ENCODE measurements at regions not wholly inside any gene's neighbourhood (a gene's known extent, or its start where the extent isn't known, plus 50 kb on each side); places are given as distances from the start of the nearest gene placed in this dataset.

DNA sequence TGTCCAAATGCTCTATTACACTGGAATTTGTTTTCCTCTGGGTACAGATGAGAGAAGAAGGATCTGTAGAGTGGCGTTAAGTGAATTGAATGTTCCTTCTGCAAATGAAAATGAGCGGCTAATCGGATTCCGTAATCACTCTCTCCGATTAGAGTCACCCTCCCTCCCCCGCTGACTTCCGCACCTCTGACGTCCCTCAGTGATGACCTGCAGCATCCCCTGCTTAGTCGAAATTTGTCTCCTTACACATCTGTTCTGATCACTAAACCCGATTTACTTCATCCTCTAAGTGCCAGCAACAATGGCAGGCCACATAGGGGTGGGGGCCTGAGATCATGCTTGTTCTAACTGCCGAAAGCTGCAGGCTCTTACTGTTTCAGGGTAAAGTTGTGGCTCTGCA is 378.7 kb downstream of the SEC16B start:
- no peak for TF ChIP-seq POLR2AphosphoS5 (IDR thresholded peaks at IDR 0.05; ENCODE audit: low read depth, low read length)
- no peak for TF ChIP-seq TAF1 (IDR thresholded peaks at IDR 0.05; ENCODE audit: borderline replicate concordance, low read depth, low read length)
- no peak for TF ChIP-seq POLR2A (IDR thresholded peaks at IDR 0.05; ENCODE audit: low read depth, low read length)
- no peak for FAIRE-seq
- no peak for DNase-seq (ENCODE audit: insufficient read length)

DNA sequence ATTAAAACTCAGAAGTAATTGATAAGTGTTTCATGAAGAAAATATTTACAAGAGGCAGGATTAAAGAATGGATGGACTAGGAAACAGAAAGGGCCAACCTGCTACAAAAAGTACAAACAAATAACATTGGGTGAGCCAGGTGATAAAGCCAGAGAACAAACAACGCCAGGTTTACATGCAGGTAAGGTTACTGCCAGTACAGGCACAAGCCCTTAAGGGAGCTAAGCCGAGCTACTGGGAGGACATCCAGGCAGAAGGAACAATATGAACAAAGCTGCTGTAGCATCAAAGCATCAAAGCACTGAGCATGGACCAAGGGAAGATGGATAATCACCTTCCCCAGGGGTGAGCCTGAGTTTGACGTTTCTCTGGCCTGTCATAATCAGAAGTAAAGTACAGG is 380.7 kb downstream of the SEC16B start:
- DNase-seq (ENCODE audit: insufficient read length) = no peak
- FAIRE-seq = no peak
- no peak for TF ChIP-seq TAF1 (IDR thresholded peaks at IDR 0.05; ENCODE audit: borderline replicate concordance, low read depth, low read length)

DNA sequence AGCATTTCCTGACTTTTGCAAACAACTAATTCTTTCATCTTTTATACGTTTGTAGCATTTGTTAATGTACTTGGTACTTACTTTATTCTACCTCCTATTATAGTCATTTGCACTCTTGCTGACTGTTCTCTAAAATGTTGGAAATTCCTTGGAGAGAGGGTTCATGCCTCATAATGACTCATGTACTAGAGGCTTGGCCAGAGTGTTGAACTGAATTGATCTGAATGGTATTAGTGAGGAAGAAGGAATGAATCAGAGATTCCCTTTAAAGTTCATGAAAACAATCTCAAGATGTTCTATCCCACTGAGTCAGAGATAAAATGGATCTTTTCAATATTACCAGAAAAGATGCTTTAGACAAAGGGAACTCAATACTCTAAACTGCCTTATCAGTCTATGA is 383.4 kb downstream of the SEC16B start:
- DNase-seq (ENCODE audit: insufficient read length) = no peak
- no peak for TF ChIP-seq POLR2AphosphoS5 (IDR thresholded peaks at IDR 0.05; ENCODE audit: low read depth, low read length)
- TF ChIP-seq TAF1 (IDR thresholded peaks at IDR 0.05; ENCODE audit: borderline replicate concordance, low read depth, low read length) = no peak
- TF ChIP-seq POLR2A (IDR thresholded peaks at IDR 0.05; ENCODE audit: low read depth, low read length) = no peak
- no peak for FAIRE-seq

DNA sequence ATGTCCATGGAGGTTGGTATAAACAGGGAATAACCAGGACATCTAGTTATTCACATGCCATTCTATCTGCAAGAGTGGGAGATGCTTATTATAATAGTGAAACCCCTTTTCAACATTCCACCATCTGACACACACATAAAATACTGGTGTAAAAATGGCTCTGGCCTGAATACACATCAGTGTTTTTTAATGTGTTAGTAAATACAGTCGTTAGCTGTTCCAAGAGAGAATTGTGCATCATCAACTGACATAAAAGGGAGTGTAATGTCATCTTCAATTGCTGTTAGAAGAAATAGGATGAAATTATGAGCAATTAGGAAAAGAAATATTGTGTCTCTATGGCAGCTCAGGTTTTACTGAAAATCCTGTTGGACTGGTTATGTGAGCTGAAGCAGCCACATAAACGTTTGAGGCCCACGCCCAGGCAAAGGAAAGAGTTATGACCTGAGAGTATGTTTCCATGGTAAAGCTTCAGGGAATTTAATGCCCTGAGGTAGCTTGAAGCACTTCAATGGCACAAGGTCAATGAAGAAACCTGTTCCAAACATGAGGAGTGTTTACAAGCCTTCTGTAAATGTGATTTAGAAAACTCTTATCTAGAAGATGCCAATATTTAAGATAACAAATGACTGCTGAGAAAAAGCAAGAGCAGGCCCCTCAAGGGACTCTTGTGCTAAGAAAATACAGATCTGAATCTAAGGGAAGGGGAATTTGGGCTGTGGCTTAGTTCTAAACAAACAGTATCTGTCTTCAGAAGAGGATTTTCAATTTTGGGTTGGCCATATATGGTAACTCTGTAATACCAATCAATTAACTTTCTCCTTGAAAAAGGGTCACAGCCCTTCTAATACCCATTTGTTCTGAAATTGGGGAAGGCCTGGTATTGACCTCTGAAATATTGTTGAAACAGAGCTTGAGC is 384.3 kb downstream of the SEC16B start:
- TF ChIP-seq POLR2A (IDR thresholded peaks at IDR 0.05; ENCODE audit: low read depth, low read length) = no peak
- TF ChIP-seq TAF1 (IDR thresholded peaks at IDR 0.05; ENCODE audit: borderline replicate concordance, low read depth, low read length) = no peak
- TF ChIP-seq POLR2AphosphoS5 (IDR thresholded peaks at IDR 0.05; ENCODE audit: low read depth, low read length) = no peak
- DNase-seq (ENCODE audit: insufficient read length) (no peak), FAIRE-seq (no peak)

DNA sequence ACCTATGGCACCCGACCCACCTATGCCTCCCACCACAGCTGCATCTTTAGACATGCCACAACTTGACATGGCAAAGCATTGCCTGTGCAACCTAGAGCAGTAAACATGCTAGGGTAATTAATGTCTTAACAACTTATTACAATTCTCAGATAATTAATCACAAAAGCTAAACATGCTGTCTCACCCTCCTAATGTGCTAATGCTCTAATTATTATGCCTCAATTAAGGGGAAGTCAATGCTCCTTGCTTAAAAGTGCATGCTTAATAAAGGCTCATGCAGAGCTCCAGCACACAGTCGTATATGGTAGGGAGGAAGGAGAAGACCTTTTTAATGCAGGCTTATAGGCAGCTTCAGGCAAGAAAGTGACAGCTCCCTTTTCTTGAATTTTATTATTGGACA is 396.0 kb downstream of the SEC16B start:
- no peak for FAIRE-seq
- no peak for TF ChIP-seq TAF1 (IDR thresholded peaks at IDR 0.05; ENCODE audit: borderline replicate concordance, low read depth, low read length)
- no peak for TF ChIP-seq POLR2A (IDR thresholded peaks at IDR 0.05; ENCODE audit: low read depth, low read length)
- no peak for TF ChIP-seq POLR2AphosphoS5 (IDR thresholded peaks at IDR 0.05; ENCODE audit: low read depth, low read length)

DNA sequence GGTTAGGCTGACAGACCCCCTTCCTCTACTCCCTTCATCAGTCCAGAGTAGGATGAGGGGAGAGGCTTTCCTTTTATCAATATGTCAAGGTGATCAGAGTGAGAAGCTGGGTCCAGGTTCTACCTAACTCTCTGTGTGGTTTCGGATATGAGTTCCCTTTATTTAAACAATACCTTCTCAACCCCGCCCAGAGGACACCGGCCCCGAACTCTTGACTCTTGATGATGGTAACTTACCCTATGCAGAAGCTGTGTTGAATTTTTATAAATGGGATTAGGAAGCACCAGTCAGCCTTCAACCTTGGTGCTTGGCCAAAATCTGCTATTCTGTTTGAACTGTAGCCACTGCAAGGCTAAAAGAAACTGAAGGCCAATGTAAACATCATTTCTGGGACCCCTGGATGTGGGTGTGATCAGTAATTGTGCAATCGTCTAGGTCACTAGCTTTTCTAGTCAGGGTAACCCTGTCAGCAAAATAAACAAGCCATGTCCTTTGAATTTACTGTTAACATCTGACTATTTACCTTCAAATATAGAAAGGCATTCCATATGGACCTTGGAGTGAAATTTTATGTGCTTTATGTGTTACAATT is 398.3 kb downstream of the SEC16B start:
- DNase-seq (ENCODE audit: insufficient read length) (no peak), FAIRE-seq (no peak)
- TF ChIP-seq POLR2AphosphoS5 (IDR thresholded peaks at IDR 0.05; ENCODE audit: low read depth, low read length) = no peak
- no peak for TF ChIP-seq POLR2A (IDR thresholded peaks at IDR 0.05; ENCODE audit: low read depth, low read length)
- no peak for TF ChIP-seq TAF1 (IDR thresholded peaks at IDR 0.05; ENCODE audit: borderline replicate concordance, low read depth, low read length)

More for the DNA sequence above, 396.0 kb downstream of the SEC16B start:
- DNase-seq (ENCODE audit: insufficient read length) = no peak

DNA sequence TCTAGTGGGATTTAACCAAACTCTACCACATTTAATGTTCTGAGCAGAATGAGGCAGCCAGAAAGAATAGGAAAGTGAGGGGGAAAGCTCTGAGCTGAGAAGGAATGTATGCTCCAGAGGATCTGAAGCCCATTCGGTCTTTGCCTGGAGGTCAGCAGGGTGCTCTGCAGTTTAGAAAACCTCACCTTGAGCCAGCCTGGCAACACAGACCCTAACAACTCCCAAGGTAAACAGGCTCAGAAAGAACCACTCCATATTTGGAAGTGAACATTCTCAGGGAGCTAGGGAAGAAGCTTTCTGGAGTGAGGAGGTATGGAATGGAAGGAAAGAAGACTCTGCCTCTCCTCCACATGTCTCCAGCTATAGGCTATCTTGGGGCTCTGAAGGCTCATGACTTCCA is 398.8 kb downstream of the SEC16B start:
- FAIRE-seq (no peak), DNase-seq (ENCODE audit: insufficient read length) (no peak)
- TF ChIP-seq TAF1 (IDR thresholded peaks at IDR 0.05; ENCODE audit: borderline replicate concordance, low read depth, low read length) = no peak
- no peak for TF ChIP-seq POLR2A (IDR thresholded peaks at IDR 0.05; ENCODE audit: low read depth, low read length)
- TF ChIP-seq POLR2AphosphoS5 (IDR thresholded peaks at IDR 0.05; ENCODE audit: low read depth, low read length) = no peak

DNA sequence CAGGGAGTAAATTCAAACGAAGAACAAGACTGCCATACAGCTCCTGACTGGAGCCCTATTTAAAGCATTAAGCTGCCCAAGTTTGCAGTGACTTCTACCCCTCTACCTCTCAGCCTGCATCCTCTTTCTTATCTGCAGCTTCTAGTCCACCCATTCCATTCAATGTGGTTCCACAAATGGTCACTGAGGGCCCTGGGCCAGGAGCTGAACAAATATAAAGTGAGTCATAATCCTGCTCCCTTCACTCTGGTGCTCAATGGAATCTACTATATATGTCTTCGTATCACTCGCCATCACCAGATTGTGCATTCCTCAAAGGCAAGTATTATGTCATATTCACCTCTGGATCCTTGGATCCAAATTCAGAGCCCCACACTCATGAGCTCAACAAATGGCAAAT is 398.7 kb downstream of the BRINP2 start:
- TF ChIP-seq POLR2AphosphoS5 (IDR thresholded peaks at IDR 0.05; ENCODE audit: low read depth, low read length) = no peak
- TF ChIP-seq TAF1 (IDR thresholded peaks at IDR 0.05; ENCODE audit: borderline replicate concordance, low read depth, low read length) = no peak
- TF ChIP-seq POLR2A (IDR thresholded peaks at IDR 0.05; ENCODE audit: low read depth, low read length) = no peak
- FAIRE-seq = no peak
- DNase-seq (ENCODE audit: insufficient read length) = no peak

DNA sequence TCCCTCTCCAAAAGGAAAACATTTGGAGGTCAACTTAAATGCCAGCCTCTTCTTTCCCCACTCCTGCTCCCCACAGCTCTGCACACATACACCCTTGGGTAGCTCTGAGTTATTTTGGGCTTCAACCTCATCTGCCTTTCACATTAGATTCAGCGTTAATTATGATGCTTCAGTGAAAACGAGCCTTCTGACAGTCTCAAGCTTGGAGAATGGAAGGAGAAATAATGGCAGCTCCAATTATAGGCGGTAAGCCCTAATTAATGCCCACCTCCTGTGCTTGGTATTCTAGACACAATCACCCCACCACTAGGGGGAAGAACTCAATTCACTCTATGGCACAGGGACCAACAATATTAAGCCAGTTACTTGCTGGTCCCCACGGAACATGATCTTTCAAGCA is 397.9 kb downstream of the BRINP2 start:
- TF ChIP-seq POLR2AphosphoS5 (IDR thresholded peaks at IDR 0.05; ENCODE audit: low read depth, low read length) (no peak), TAF1 (IDR thresholded peaks at IDR 0.05; ENCODE audit: borderline replicate concordance, low read depth, low read length) (no peak), POLR2A (IDR thresholded peaks at IDR 0.05; ENCODE audit: low read depth, low read length) (no peak)
- DNase-seq (ENCODE audit: insufficient read length) = no peak
- no peak for FAIRE-seq

DNA sequence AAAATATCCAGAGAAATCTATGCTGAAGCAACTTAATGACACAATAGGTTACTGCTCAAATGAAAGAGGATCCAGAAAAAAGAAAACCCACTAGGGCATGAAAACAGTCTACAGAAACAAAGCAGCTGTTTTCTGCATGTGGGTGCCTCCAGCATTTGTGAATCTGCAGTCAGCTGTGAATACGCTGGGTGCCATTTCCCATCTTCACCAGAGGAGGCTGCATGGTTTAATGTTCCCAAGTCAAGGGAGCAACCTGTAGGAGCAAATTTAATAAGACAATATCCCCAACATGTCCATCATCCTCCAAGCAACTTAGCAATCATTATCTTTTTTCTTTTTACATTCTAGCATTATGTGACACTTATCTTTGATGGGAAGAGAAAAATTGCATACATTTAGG is 396.6 kb downstream of the BRINP2 start:
- FAIRE-seq (no peak), DNase-seq (ENCODE audit: insufficient read length) (no peak)
- TF ChIP-seq POLR2AphosphoS5 (IDR thresholded peaks at IDR 0.05; ENCODE audit: low read depth, low read length) (no peak), POLR2A (IDR thresholded peaks at IDR 0.05; ENCODE audit: low read depth, low read length) (no peak), TAF1 (IDR thresholded peaks at IDR 0.05; ENCODE audit: borderline replicate concordance, low read depth, low read length) (no peak)

DNA sequence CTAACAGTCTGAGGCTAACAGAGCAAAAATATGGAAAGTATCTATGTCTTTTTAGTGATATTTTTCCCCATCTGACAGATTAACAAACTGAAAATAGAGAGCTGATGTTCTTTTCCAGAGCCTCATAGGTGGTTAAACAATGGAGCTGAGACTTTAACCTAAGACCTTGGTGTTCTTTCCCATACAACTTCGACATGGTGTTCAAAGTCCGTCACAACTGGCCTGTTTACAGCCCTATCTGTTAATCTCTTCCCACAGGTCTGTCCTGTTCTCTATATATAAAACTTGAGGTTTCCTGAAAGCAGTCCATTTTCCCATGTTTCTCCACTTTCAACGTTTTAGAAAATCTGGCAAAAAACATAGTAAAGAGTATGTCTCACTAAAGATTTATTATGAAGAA is 395.7 kb downstream of the BRINP2 start:
- no peak for FAIRE-seq
- no peak for DNase-seq (ENCODE audit: insufficient read length)

DNA sequence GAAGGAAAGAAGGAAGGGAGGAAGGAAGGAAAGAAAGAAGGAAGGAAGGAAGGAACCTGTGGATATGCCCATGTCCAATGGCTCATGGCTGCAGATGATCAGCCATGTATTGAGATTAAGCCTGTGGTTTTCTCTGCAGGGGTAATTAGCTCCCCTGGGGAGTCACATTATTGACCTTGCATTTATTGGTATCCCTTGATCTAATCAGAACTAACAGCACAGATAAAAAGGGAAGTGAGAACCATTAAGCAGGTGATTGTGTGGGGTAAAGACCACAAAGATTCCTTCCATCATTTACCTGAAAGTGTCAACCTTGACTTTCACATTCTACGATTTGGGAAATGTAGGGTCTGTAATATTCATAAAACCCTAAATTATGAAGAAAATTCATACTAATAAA is 390.7 kb downstream of the BRINP2 start:
- no peak for DNase-seq (ENCODE audit: insufficient read length)
- no peak for TF ChIP-seq TAF1 (IDR thresholded peaks at IDR 0.05; ENCODE audit: borderline replicate concordance, low read depth, low read length)
- no peak for FAIRE-seq

More for the DNA sequence above, 395.7 kb downstream of the BRINP2 start:
- TF ChIP-seq TAF1 (IDR thresholded peaks at IDR 0.05; ENCODE audit: borderline replicate concordance, low read depth, low read length) = no peak
- TF ChIP-seq POLR2AphosphoS5 (IDR thresholded peaks at IDR 0.05; ENCODE audit: low read depth, low read length) = no peak
- TF ChIP-seq POLR2A (IDR thresholded peaks at IDR 0.05; ENCODE audit: low read depth, low read length) = no peak

All from GM12892 (cell line).